Naive thymus-derived CD4-positive, alpha-beta T cell (primary cell): ENCODE measurements at regions not wholly inside any gene's neighbourhood (a gene's known extent, or its start where the extent isn't known, plus 50 kb on each side); places are given as distances from the start of the nearest gene placed in this dataset.

ENCODE experiments used
- ATAC-seq: fragments of 150-1000 bp; cut with Tn5 transposase; 2 replicates; pipeline ENCODE4 v1.10.0; 2021; ENCODE audit warnings: mild to moderate bottlenecking, moderate library complexity
- CTCF ChIA-PET: fragments of 350-600 bp; sonication (Branson Sonifier 250); formaldehyde crosslinking; loops from one replicate; lab custom pipeline; 2021; ENCODE audit warnings: antibody characterized with exemption; lab: Charles Lee
- POLR2A ChIA-PET: fragments of 350-600 bp; sonication (Branson Sonifier 250); formaldehyde crosslinking; loops from one replicate; lab custom pipeline; 2021; ENCODE audit warnings: antibody characterized with exemption, inconsistent platforms; lab: Charles Lee
- DNase-seq, 9 donors: peaks; one replicate each; pipeline versions ENCODE4 v3.0.0 to v3.0.0-alpha.2; 2020 to 2022; ENCODE audit warnings: mixed read lengths in 1 of 9
- H3K27ac ChIP-seq: one replicate; pipeline ENCODE4 v1.7.0; 2013; ENCODE audit warnings: mild to moderate bottlenecking, low read depth, low read length, moderate library complexity
- H3K27me3 ChIP-seq, 2 donors: one replicate each; pipeline ENCODE4 v1.7.0; 2013; ENCODE audit warnings: low read length in 2 of 2, mild to moderate bottlenecking in 2 of 2, moderate library complexity in 2 of 2; ENCODE audit not compliant: control insufficient read depth in 2 of 2, insufficient read depth in 2 of 2
- H3K36me3 ChIP-seq, 3 experiments: 1 replicate in 2 of 3; 2 replicates in 1 of 3; pipeline ENCODE4 v1.7.0; 2013; ENCODE audit warnings: low read length in 3 of 3, mild to moderate bottlenecking in 3 of 3, moderate library complexity in 1 of 3; ENCODE audit not compliant: insufficient read depth in 3 of 3, control insufficient read depth in 2 of 3
- H3K4me1 ChIP-seq, 2 donors: one replicate each; pipeline ENCODE4 v1.7.0; 2013; ENCODE audit warnings: low read length in 2 of 2, mild to moderate bottlenecking in 2 of 2, moderate library complexity in 1 of 2; ENCODE audit not compliant: control insufficient read depth in 2 of 2, insufficient read depth in 2 of 2
- H3K4me3 ChIP-seq: 2 replicates; pipeline ENCODE4 v1.7.0; 2013; ENCODE audit warnings: mild to moderate bottlenecking, low read length
- H3K9me3 ChIP-seq, 3 experiments: 1 replicate in 2 of 3; 2 replicates in 1 of 3; pipeline ENCODE4 v1.7.0; 2013; ENCODE audit warnings: low read length in 3 of 3; ENCODE audit not compliant: control insufficient read depth in 2 of 3
- H3K27ac Mint-ChIP-seq, 9 donors: one replicate each; pipeline ENCODE4 v1.8.0; 2020 to 2022; ENCODE audit warnings: mixed read lengths in 9 of 9, mild to moderate bottlenecking in 8 of 9, moderate library complexity in 5 of 9, inconsistent platforms in 2 of 9
- H3K27me3 Mint-ChIP-seq, 5 donors: one replicate each; pipeline ENCODE4 v1.8.0; 2021 to 2022; ENCODE audit warnings: mixed read lengths in 5 of 5, mild to moderate bottlenecking in 1 of 5
- H3K36me3 Mint-ChIP-seq, 5 donors: one replicate each; pipeline ENCODE4 v1.8.0; 2020 to 2022; ENCODE audit warnings: mixed read lengths in 5 of 5, mild to moderate bottlenecking in 3 of 5, inconsistent platforms in 1 of 5
- H3K4me1 Mint-ChIP-seq, 7 donors: one replicate each; pipeline ENCODE4 v1.8.0; 2020 to 2022; ENCODE audit warnings: mixed read lengths in 7 of 7, mild to moderate bottlenecking in 3 of 7, inconsistent platforms in 1 of 7
- H3K4me3 Mint-ChIP-seq, 10 donors: one replicate each; pipeline ENCODE4 v1.8.0; 2020 to 2022; ENCODE audit warnings: mild to moderate bottlenecking in 10 of 10, mixed read lengths in 10 of 10, moderate library complexity in 6 of 10, inconsistent platforms in 2 of 10
- H3K9me3 Mint-ChIP-seq, 11 donors: one replicate each; pipeline ENCODE4 v1.8.0; 2020 to 2022; ENCODE audit warnings: mixed read lengths in 11 of 11, mild to moderate bottlenecking in 4 of 11, inconsistent platforms in 1 of 11, moderate library complexity in 1 of 11
- intact Hi-C, 2 donors: fragments of 100-400 bp; cut with micrococcal nuclease; formaldehyde crosslinking; loops; one replicate each; pipeline ENCODE4 v1.15.1; 2023

GRCh38 chr1:106749491-106749890 is 307.0 kb upstream of the PRMT6 start:
- no peaks in the 10 kb centered on the region for H3K4me1 Mint-ChIP-seq

GRCh38 chr1:106749906-106750305 is 306.6 kb upstream of the PRMT6 start:
- no peaks in the 10 kb centered on the region for H3K4me1 Mint-ChIP-seq
- CTCF ChIA-PET, result no interaction called here

More at GRCh38 chr1:106749491-106749890, 307.0 kb upstream of the PRMT6 start:
- ATAC-seq (no peak), DNase-seq (no peak)
- intact Hi-C loops, result no loop called here
- H3K27me3 ChIP-seq, result no peaks in the 10 kb centered on the region
- H3K9me3 ChIP-seq, result no peaks in the 10 kb centered on the region
- no peak overlapping the region for H3K27ac Mint-ChIP-seq
- no peaks in the 10 kb centered on the region for H3K27me3 Mint-ChIP-seq
- H3K4me3 ChIP-seq, result no peak overlapping the region
- no peak overlapping the region for H3K4me3 Mint-ChIP-seq
- H3K4me1 ChIP-seq, result no peaks in the 10 kb centered on the region
- H3K36me3 ChIP-seq, result no peaks in the 10 kb centered on the region
- H3K9me3 Mint-ChIP-seq, result peaks cover 0 to 13% (median 2%) of the 10 kb centered on the region in 11 donors
- ChIA-PET POLR2A (no interaction called here), CTCF (no interaction called here)
- no peak overlapping the region for H3K27ac ChIP-seq
- peaks cover 0 to 6% (median 0%) of the 10 kb centered on the region in 5 donors for H3K36me3 Mint-ChIP-seq

DNA sequence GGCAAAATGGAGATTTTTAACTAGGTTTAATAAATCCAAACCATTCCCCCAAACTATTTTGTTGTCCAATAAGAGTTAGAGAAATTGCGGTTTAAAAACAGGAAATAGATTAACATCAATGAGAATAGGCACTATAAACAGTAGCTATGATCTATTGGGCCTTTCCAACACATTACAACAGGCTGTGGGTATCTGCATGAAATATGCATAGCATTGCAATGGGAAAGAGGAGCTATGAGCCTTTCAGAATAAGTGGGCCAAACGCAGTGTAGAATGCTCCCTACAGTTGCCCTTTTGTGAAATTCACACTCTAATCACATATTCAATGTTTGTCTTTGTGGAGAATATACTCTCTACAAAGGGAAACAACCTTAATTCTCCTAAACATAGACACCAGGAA is 305.5 kb upstream of the PRMT6 start:
- no peaks in the 10 kb centered on the region for H3K4me1 Mint-ChIP-seq
- CTCF ChIA-PET, result no interaction called here

More at GRCh38 chr1:106749906-106750305, 306.6 kb upstream of the PRMT6 start:
- ATAC-seq (no peak), DNase-seq (no peak)
- H3K4me3 ChIP-seq, result no peak overlapping the region
- Mint-ChIP-seq H3K9me3 (peaks cover 0 to 11% (median 2%) of the 10 kb centered on the region in 11 donors), H3K27ac (no peak overlapping the region), H3K36me3 (peaks cover 0 to 6% (median 0%) of the 10 kb centered on the region in 5 donors), H3K27me3 (no peaks in the 10 kb centered on the region), H3K4me3 (no peak overlapping the region)
- no peaks in the 10 kb centered on the region for H3K4me1 ChIP-seq
- H3K27ac ChIP-seq, result no peak overlapping the region
- intact Hi-C loops, result no loop called here
- no peaks in the 10 kb centered on the region for H3K9me3 ChIP-seq
- no peaks in the 10 kb centered on the region for H3K27me3 ChIP-seq
- H3K36me3 ChIP-seq, result no peaks in the 10 kb centered on the region
- POLR2A ChIA-PET, result no interaction called here

GRCh38 chr1:106753066-106753465 is 303.4 kb upstream of the PRMT6 start:
- H3K36me3 Mint-ChIP-seq, result peaks cover 0 to 6% (median 0%) of the 10 kb centered on the region in 5 donors
- no peak overlapping the region for H3K27ac ChIP-seq
- no peaks in the 10 kb centered on the region for H3K4me1 Mint-ChIP-seq
- CTCF ChIA-PET, result no interaction called here
- no peak for DNase-seq
- H3K27me3 ChIP-seq, result no peaks in the 10 kb centered on the region
- no peaks in the 10 kb centered on the region for H3K27me3 Mint-ChIP-seq
- no peak for ATAC-seq
- no peaks in the 10 kb centered on the region for H3K36me3 ChIP-seq
- POLR2A ChIA-PET, result no interaction called here
- peaks cover 0 to 12% (median 3%) of the 10 kb centered on the region in 11 donors for H3K9me3 Mint-ChIP-seq
- no peak overlapping the region for H3K27ac Mint-ChIP-seq
- no peaks in the 10 kb centered on the region for H3K9me3 ChIP-seq
- no peak overlapping the region for H3K4me3 ChIP-seq
- H3K4me1 ChIP-seq, result no peaks in the 10 kb centered on the region
- H3K4me3 Mint-ChIP-seq, result no peak overlapping the region
- intact Hi-C loops, result no loop called here

More for the DNA sequence above, 305.5 kb upstream of the PRMT6 start:
- Mint-ChIP-seq H3K36me3 (peaks cover 0 to 6% (median 0%) of the 10 kb centered on the region in 5 donors), H3K27ac (no peak overlapping the region), H3K9me3 (peaks cover 0 to 12% (median 2%) of the 10 kb centered on the region in 11 donors), H3K27me3 (no peaks in the 10 kb centered on the region), H3K4me3 (no peak overlapping the region)
- Histone ChIP-seq H3K4me1 (no peaks in the 10 kb centered on the region), H3K27me3 (no peaks in the 10 kb centered on the region), H3K27ac (no peak overlapping the region), H3K36me3 (no peaks in the 10 kb centered on the region), H3K9me3 (no peaks in the 10 kb centered on the region), H3K4me3 (no peak overlapping the region)
- intact Hi-C loops, result no loop called here
- POLR2A ChIA-PET, result no interaction called here
- ATAC-seq (no peak), DNase-seq (no peak)

DNA sequence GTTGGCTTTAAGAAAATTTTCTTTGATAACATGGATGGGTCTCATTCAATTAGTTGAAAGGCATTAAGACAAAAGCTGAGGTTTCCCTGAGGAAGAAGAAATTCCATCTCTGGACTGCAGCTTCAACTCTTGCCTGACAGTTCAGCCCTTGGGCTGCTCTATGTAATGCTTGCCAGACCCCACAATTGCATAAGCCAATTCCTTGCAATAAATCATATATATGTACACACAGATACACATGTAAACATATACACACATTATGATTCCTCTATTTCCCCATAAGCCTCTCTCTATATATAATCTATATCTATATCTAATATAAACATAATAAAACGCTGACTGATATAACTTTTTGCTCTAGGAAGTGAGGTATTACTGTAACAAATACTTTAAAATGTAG is 301.5 kb upstream of the PRMT6 start:
- Mint-ChIP-seq H3K9me3 (peaks cover 0 to 16% (median 4%) of the 10 kb centered on the region in 11 donors), H3K36me3 (peaks cover 0 to 6% (median 0%) of the 10 kb centered on the region in 5 donors), H3K27ac (no peak overlapping the region), H3K27me3 (no peaks in the 10 kb centered on the region), H3K4me1 (no peaks in the 10 kb centered on the region), H3K4me3 (no peak overlapping the region)
- ATAC-seq, result no peak
- DNase-seq, result no peak
- Histone ChIP-seq H3K27ac (no peak overlapping the region), H3K9me3 (no peaks in the 10 kb centered on the region), H3K4me1 (no peaks in the 10 kb centered on the region), H3K4me3 (no peak overlapping the region), H3K27me3 (no peaks in the 10 kb centered on the region), H3K36me3 (no peaks in the 10 kb centered on the region)
- POLR2A ChIA-PET, result no interaction called here
- CTCF ChIA-PET, result no interaction called here
- intact Hi-C loops, result no loop called here

DNA sequence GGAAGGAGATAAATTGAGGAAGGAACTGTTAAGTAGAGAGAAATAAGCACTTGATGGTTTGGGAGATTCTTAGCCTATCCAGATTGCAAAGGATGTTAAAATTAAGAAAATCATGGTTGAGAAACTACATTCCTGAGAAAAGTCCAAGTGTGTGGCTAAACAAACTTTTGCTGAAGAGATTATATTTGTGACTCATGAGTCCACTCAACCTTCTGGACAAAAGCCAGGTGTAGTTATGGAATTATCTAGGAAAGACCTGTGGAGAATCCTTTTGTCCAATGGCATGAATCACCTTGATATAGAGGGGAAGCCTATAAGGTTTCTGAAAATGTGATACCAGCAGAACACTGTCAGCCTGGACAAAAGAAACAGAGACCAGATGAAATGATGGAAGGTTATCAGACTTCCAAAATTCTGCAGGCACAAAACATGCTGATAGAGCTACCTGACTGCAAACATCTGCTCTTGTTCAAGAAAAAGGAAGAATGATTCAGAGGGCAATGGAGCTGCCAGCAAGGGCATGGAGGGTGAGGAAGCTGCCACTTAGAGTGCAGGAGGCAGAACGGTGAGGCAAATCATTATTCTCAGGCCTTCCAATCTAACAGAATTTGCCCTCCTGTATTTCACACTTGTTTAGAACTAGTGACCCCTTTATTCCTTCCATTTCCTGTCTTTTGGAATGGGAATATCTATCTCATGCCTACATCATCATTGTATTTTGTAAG is 300.6 kb upstream of the PRMT6 start:
- no peaks in the 10 kb centered on the region for H3K4me1 Mint-ChIP-seq
- Histone ChIP-seq H3K27ac (no peak overlapping the region), H3K4me1 (no peaks in the 10 kb centered on the region), H3K9me3 (no peaks in the 10 kb centered on the region), H3K36me3 (no peaks in the 10 kb centered on the region), H3K27me3 (no peaks in the 10 kb centered on the region), H3K4me3 (no peak overlapping the region)
- ATAC-seq, result no peak
- H3K27me3 Mint-ChIP-seq, result no peaks in the 10 kb centered on the region
- no peak overlapping the region for H3K4me3 Mint-ChIP-seq
- POLR2A ChIA-PET, result no interaction called here
- peaks cover 0 to 1% (median 0%) of the 10 kb centered on the region in 5 donors for H3K36me3 Mint-ChIP-seq
- H3K9me3 Mint-ChIP-seq, result peaks cover 0 to 10% (median 3%) of the 10 kb centered on the region in 11 donors
- no peak overlapping the region for H3K27ac Mint-ChIP-seq
- CTCF ChIA-PET, result no interaction called here
- intact Hi-C loops, result no loop called here
- no peak for DNase-seq

DNA sequence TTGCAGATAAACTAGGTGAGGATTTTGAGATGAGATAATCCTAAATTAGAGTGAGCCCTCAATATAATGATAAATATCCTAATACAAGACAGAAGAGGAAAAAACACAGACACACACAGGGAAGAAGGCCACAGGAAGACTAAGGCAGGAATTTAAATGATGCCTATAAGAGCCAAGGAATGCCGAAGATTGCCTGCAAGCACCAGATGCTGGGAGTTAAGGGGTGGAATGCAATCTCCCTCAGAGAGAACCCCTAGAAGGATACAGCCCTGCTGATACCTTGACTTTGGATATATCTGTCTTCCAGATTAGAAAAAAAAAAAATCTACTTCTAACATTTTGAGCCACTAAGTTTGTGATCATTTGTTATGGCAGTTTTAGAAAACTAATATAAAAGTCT is 299.7 kb upstream of the PRMT6 start:
- Mint-ChIP-seq H3K27ac (no peak overlapping the region), H3K4me3 (no peak overlapping the region), H3K27me3 (no peaks in the 10 kb centered on the region), H3K9me3 (peaks cover 0 to 10% (median 3%) of the 10 kb centered on the region in 11 donors), H3K4me1 (no peaks in the 10 kb centered on the region), H3K36me3 (no peaks in the 10 kb centered on the region)
- Histone ChIP-seq H3K27ac (no peak overlapping the region), H3K27me3 (no peaks in the 10 kb centered on the region), H3K9me3 (no peaks in the 10 kb centered on the region), H3K36me3 (no peaks in the 10 kb centered on the region), H3K4me1 (no peaks in the 10 kb centered on the region), H3K4me3 (no peak overlapping the region)
- ChIA-PET CTCF (no interaction called here), POLR2A (no interaction called here)
- ATAC-seq (no peak), DNase-seq (no peak)
- intact Hi-C loops, result no loop called here
